ENCODE measurements at regions not wholly inside any gene's neighbourhood (a gene's known extent, or its start where the extent isn't known, plus 50 kb on each side); places are given as distances from the start of the nearest gene placed in this dataset.

- TF ChIP-seq CTCF (conservative IDR thresholded peaks at IDR 0.05; ENCODE audit: low read length), result no peak
- TF ChIP-seq EZH2phosphoT487 (IDR thresholded peaks at IDR 0.05; ENCODE audit: borderline replicate concordance, low read depth, low read length), result no peak
Observed at GRCh38 chr18:14941256-14941655, 193.3 kb downstream of the ANKRD30B start.

Data from OCI-LY7 (cell line).